ENCODE measurements at regions not wholly inside any gene's neighbourhood (a gene's known extent, or its start where the extent isn't known, plus 50 kb on each side); places are given as distances from the start of the nearest gene placed in this dataset.

- Mint-ChIP-seq H3K9me3 (ENCODE audit: unreplicated experiment) (no peaks in the 10 kb centered on the region), H3K4me3 (ENCODE audit: unreplicated experiment) (no peak overlapping the region), H3K27me3 (ENCODE audit: unreplicated experiment) (no peaks in the 10 kb centered on the region), H3K27ac (ENCODE audit: unreplicated experiment) (no peak overlapping the region), H3K36me3 (ENCODE audit: unreplicated experiment) (no peaks in the 10 kb centered on the region), H3K4me1 (ENCODE audit: unreplicated experiment) (peaks cover 30% of the 10 kb centered on the region)
- DNase-seq (ENCODE audit: extremely low spot score, unreplicated experiment): no peak
- no peak for TF ChIP-seq CTCF (IDR thresholded peaks at IDR 0.05)
These were observed 611.8 kb downstream of the BNC2 start for GRCh38 chr9:16258708-16259107.

- Mint-ChIP-seq H3K36me3 (ENCODE audit: unreplicated experiment) (peaks cover 3% of the 10 kb centered on the region), H3K9me3 (ENCODE audit: unreplicated experiment) (no peaks in the 10 kb centered on the region), H3K27me3 (ENCODE audit: unreplicated experiment) (no peaks in the 10 kb centered on the region), H3K4me1 (ENCODE audit: unreplicated experiment) (peaks cover 41% of the 10 kb centered on the region), H3K27ac (ENCODE audit: unreplicated experiment) (no peak overlapping the region), H3K4me3 (ENCODE audit: unreplicated experiment) (no peak overlapping the region)
- TF ChIP-seq CTCF (IDR thresholded peaks at IDR 0.05): no peak
- DNase-seq (ENCODE audit: extremely low spot score, unreplicated experiment): no peak
These were observed 607.8 kb downstream of the BNC2 start for GRCh38 chr9:16262477-16263261.

GRCh38 chr9:16265688-16266087 is 604.8 kb downstream of the BNC2 start:
- H3K4me1 Mint-ChIP-seq (ENCODE audit: unreplicated experiment): peaks cover 46% of the 10 kb centered on the region

GRCh38 chr9:16266648-16267276 is 603.7 kb downstream of the BNC2 start:
- peak; percentile 65 for TF ChIP-seq CTCF (IDR thresholded peaks at IDR 0.05)
- peak overlapping the region; percentile 95 for H3K27ac Mint-ChIP-seq (ENCODE audit: unreplicated experiment)
- H3K27me3 Mint-ChIP-seq (ENCODE audit: unreplicated experiment): no peaks in the 10 kb centered on the region
- H3K4me3 Mint-ChIP-seq (ENCODE audit: unreplicated experiment): peak overlapping the region; percentile 74
- H3K9me3 Mint-ChIP-seq (ENCODE audit: unreplicated experiment): no peaks in the 10 kb centered on the region
- peaks cover 3% of the 10 kb centered on the region for H3K36me3 Mint-ChIP-seq (ENCODE audit: unreplicated experiment)
- H3K4me1 Mint-ChIP-seq (ENCODE audit: unreplicated experiment): peaks cover 46% of the 10 kb centered on the region
- DNase-seq (ENCODE audit: extremely low spot score, unreplicated experiment): no peak

More at GRCh38 chr9:16265688-16266087, 604.8 kb downstream of the BNC2 start:
- Mint-ChIP-seq H3K27ac (ENCODE audit: unreplicated experiment) (no peak overlapping the region), H3K36me3 (ENCODE audit: unreplicated experiment) (peaks cover 3% of the 10 kb centered on the region), H3K4me3 (ENCODE audit: unreplicated experiment) (no peak overlapping the region), H3K9me3 (ENCODE audit: unreplicated experiment) (no peaks in the 10 kb centered on the region), H3K27me3 (ENCODE audit: unreplicated experiment) (no peaks in the 10 kb centered on the region)
- no peak for DNase-seq (ENCODE audit: extremely low spot score, unreplicated experiment)
- TF ChIP-seq CTCF (IDR thresholded peaks at IDR 0.05): no peak

Measured in osteocyte (in vitro differentiated cells).